ENCODE measurements at regions not wholly inside any gene's neighbourhood (a gene's known extent, or its start where the extent isn't known, plus 50 kb on each side); places are given as distances from the start of the nearest gene placed in this dataset.

DNA sequence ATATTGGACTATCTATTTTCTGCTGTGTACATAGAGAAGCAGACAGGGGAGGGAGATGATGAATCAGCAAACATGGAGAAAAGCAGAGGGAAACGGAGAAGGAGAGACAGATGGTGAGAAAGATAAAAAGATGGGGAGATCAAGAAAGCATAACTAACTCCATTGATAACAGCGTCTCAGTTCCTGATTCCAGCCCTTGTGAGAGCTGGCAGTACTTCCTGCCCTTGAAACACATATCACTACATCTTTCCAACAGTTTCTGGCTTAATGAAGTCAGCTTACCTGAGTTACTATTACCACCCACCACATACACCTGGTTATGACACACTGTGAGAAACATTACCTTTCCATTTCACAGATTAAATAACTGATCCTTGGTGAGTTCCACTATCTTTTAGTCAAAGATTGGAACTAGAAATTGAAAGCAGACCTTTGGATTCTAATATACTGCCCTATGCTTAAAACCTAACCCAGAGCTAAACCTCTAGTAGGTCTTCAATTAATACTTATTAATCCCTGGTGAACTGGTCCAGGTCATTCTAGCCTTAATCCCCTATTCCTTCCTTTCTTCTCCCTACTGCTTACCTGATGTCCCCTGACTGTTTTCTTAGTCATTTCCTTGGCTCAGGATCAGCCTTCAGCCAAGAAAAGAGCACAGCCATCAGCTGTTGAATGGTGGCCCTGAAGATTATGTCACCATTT lies 346.6 kb upstream of the CCL2 start:
- Histone ChIP-seq H3K9me1 (replicated peaks; ENCODE audit: control insufficient read depth, extremely low read depth, insufficient read depth, low read length) (no peaks in the 10 kb centered on the region), H3K9me3 (replicated peaks; ENCODE audit: control insufficient read depth, insufficient read depth, low read length) (no peaks in the 10 kb centered on the region), H2AFZ (ENCODE audit: low read depth, low read length) (no peak overlapping the region), H3K79me2 (ENCODE audit: control insufficient read depth, insufficient read depth, low read length) (no peaks in the 10 kb centered on the region), H3K4me2 (ENCODE audit: insufficient read depth, low read length) (no peak overlapping the region), H3K9ac (replicated peaks; ENCODE audit: extremely low read depth, insufficient read depth, low read length) (no peak overlapping the region), H3K4me3 (replicated peaks in 1 of 3; ENCODE audit: insufficient read depth in 1 of 3, low read depth in 1 of 3, low read length in 3 of 3) (no peak overlapping the region), H3K36me3 (ENCODE audit: control insufficient read depth in 2 of 2, extremely low read depth in 1 of 2, insufficient read depth in 2 of 2, low read length in 2 of 2) (no peaks in the 10 kb centered on the region), H3K27me3 (ENCODE audit: control insufficient read depth in 2 of 2, insufficient read depth in 2 of 2, low read length in 2 of 2) (no peaks in the 10 kb centered on the region), H3K4me1 (ENCODE audit: control insufficient read depth, extremely low read depth, insufficient read depth, low read length) (no peaks in the 10 kb centered on the region), H3K27ac (ENCODE audit: insufficient read depth, low read depth, low read length) (no peak overlapping the region), H4K20me1 (replicated peaks; ENCODE audit: control insufficient read depth, extremely low read depth, insufficient read depth, low read length) (no peaks in the 10 kb centered on the region)
- CTCF ChIA-PET, result no interaction called here
- dilution Hi-C loops (cut with MboI; ENCODE audit: extremely low pct_ligation_motif_present, low sequenced_read_pairs) (no loop called here), intact Hi-C loops (cut with micrococcal nuclease) (no loop called here)
- POLR2A ChIA-PET, result no interaction called here
- no TSS peak for BruUV-seq (replicated peaks)
- no peak for DNase-seq (ENCODE audit: low read depth, low spot score)
- no peak for FAIRE-seq
- TF ChIP-seq, protein P1, sequence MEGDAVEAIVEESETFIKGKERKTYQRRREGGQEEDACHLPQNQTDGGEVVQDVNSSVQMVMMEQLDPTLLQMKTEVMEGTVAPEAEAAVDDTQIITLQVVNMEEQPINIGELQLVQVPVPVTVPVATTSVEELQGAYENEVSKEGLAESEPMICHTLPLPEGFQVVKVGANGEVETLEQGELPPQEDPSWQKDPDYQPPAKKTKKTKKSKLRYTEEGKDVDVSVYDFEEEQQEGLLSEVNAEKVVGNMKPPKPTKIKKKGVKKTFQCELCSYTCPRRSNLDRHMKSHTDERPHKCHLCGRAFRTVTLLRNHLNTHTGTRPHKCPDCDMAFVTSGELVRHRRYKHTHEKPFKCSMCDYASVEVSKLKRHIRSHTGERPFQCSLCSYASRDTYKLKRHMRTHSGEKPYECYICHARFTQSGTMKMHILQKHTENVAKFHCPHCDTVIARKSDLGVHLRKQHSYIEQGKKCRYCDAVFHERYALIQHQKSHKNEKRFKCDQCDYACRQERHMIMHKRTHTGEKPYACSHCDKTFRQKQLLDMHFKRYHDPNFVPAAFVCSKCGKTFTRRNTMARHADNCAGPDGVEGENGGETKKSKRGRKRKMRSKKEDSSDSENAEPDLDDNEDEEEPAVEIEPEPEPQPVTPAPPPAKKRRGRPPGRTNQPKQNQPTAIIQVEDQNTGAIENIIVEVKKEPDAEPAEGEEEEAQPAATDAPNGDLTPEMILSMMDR (IDR thresholded peaks at IDR 0.05; ENCODE audit: extremely low read depth in 1 of 2, insufficient read depth in 1 of 2, low read depth in 1 of 2, low read length in 2 of 2), result no peak
- TF ChIP-seq JUN (IDR thresholded peaks at IDR 0.05; ENCODE audit: borderline replicate concordance, insufficient read depth, insufficient read length, low read depth), result no peak
- TF ChIP-seq GATA2 (IDR thresholded peaks at IDR 0.05; ENCODE audit: insufficient read depth, insufficient read length, low read depth, low read length), result no peak

DNA sequence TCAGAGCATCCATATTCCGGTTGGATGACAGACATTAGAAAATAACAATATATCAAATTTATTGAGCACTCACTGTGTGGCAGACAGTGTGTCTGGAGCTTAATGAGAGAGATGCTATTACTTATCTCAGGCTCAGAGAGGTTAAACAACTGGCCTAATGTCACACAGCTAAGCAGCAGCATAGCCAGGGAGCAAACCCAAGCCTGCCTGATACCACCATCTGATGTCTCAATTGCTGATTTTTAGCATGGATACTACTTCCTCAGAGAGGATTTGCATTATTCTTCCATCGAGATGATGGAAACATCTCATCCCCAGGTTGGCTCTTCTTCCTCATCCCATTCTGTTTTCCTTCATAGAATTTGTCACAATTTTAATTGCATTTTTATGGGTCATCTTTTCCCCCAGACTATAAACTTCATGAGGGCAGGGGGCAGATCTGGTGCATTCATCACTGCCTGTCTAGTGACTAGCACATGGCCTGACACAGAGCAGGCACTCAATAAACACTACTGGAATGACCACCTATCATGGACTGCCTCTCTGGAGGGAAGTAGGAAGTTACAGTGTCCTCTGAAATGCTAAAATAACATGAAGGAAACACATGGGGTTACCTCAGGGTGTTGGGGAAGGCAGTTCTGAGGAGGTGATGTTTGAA lies 344.8 kb upstream of the CCL2 start:
- Histone ChIP-seq H3K9me3 (replicated peaks; ENCODE audit: control insufficient read depth, insufficient read depth, low read length) (no peaks in the 10 kb centered on the region), H3K4me3 (replicated peaks in 1 of 3; ENCODE audit: insufficient read depth in 1 of 3, low read depth in 1 of 3, low read length in 3 of 3) (no peak overlapping the region), H3K9me1 (replicated peaks; ENCODE audit: control insufficient read depth, extremely low read depth, insufficient read depth, low read length) (no peaks in the 10 kb centered on the region), H3K79me2 (ENCODE audit: control insufficient read depth, insufficient read depth, low read length) (no peaks in the 10 kb centered on the region), H3K4me2 (ENCODE audit: insufficient read depth, low read length) (no peak overlapping the region), H3K36me3 (ENCODE audit: control insufficient read depth in 2 of 2, extremely low read depth in 1 of 2, insufficient read depth in 2 of 2, low read length in 2 of 2) (no peaks in the 10 kb centered on the region), H3K27ac (ENCODE audit: insufficient read depth, low read depth, low read length) (no peak overlapping the region), H3K9ac (replicated peaks; ENCODE audit: extremely low read depth, insufficient read depth, low read length) (no peak overlapping the region), H3K4me1 (ENCODE audit: control insufficient read depth, extremely low read depth, insufficient read depth, low read length) (no peaks in the 10 kb centered on the region), H2AFZ (ENCODE audit: low read depth, low read length) (no peak overlapping the region), H3K27me3 (ENCODE audit: control insufficient read depth in 2 of 2, insufficient read depth in 2 of 2, low read length in 2 of 2) (no peaks in the 10 kb centered on the region), H4K20me1 (replicated peaks; ENCODE audit: control insufficient read depth, extremely low read depth, insufficient read depth, low read length) (no peaks in the 10 kb centered on the region)
- POLR2A ChIA-PET, result no interaction called here
- CTCF ChIA-PET, result no interaction called here
- no peak for TF ChIP-seq JUN (IDR thresholded peaks at IDR 0.05; ENCODE audit: borderline replicate concordance, insufficient read depth, insufficient read length, low read depth)
- TF ChIP-seq, protein P1 (IDR thresholded peaks at IDR 0.05; ENCODE audit: extremely low read depth in 1 of 2, insufficient read depth in 1 of 2, low read depth in 1 of 2, low read length in 2 of 2), result no peak
- no peak for TF ChIP-seq POLR2AphosphoS5 (IDR thresholded peaks at IDR 0.05; ENCODE audit: insufficient read depth, low read depth, low read length)
- no peak for TF ChIP-seq POLR2A (IDR thresholded peaks at IDR 0.05; ENCODE audit: low read depth, low read length)
- no peak for TF ChIP-seq FOS (IDR thresholded peaks at IDR 0.05; ENCODE audit: borderline replicate concordance, insufficient read depth, low read length)
- TF ChIP-seq MAX (IDR thresholded peaks at IDR 0.05; ENCODE audit: insufficient read depth, insufficient read length), result no peak
- BruUV-seq (replicated peaks), result no TSS peak
- DNase-seq (ENCODE audit: low read depth, low spot score) (no peak), FAIRE-seq (no peak)
- intact Hi-C loops (cut with micrococcal nuclease), result no loop called here
- dilution Hi-C loops (cut with MboI; ENCODE audit: extremely low pct_ligation_motif_present, low sequenced_read_pairs), result no loop called here

All from endothelial cell of umbilical vein (primary cell).